GM18502 (cell line): ENCODE measurements at regions not wholly inside any gene's neighbourhood (a gene's known extent, or its start where the extent isn't known, plus 50 kb on each side); places are given as distances from the start of the nearest gene placed in this dataset.

Experiments
- ATAC-seq: cut with Tn5 transposase; IDR thresholded peaks from one replicate; pipeline ENCODE4 v1.9.1; 2021; ENCODE audit warnings: mild to moderate bottlenecking; ENCODE audit not compliant: unreplicated experiment, poor library complexity

DNA sequence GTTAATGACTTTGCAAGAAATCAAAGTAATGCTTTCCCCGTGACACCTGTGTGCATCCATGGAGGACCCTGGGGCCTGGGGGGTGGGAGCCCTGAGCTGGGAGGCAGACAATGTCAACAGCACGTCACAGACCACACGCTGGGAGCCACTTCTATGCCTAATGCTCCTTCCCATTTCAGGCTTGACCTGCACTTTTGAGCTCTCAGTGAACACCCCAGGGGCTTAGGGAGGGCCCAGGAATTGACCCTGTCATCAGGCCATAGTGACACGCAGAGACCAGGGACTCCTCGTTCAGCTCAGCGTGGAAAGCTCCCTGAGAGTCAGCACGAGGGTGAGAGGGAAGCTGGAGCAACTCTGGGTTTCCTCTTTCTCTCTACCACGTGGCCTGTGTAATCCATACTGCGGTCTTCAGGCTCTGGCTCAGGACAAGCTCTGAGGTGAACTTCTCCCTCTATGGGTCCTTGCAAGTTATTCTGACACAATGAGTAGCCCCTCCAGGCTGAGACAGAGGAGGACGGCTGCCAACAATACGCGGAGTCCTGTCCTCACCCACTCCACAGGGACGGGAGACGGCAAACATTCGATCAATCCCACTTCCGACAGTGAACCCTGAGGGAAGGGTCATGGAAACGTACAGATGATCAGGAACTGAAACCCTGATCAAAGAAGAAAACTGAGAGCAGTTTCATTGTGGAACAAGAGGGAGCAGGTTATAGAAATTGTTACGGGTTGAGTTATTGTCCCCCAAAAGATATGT lies 130.8 kb upstream of the IRX4 start:
- ATAC-seq = no peak

DNA sequence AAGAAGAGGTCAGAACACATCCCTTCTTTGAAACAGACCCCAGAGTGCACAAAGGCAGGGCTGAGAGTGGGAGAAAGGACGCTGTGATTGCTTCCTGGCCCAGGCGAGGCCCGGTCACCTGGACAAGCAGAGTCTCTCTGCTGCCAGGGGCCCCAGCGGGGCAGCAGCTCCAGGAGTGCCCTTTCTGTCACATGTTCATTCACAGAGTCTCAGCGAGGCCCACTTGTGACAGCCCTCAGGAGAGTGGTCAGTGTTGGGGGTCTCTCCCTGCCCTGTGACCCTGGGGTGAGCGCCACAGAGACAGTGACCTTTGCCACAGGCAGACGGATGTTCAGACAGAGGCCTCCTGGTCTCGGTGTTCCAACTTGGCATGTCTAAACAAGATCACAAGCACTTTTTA lies 130.2 kb upstream of the IRX4 start:
- no peak for ATAC-seq

DNA sequence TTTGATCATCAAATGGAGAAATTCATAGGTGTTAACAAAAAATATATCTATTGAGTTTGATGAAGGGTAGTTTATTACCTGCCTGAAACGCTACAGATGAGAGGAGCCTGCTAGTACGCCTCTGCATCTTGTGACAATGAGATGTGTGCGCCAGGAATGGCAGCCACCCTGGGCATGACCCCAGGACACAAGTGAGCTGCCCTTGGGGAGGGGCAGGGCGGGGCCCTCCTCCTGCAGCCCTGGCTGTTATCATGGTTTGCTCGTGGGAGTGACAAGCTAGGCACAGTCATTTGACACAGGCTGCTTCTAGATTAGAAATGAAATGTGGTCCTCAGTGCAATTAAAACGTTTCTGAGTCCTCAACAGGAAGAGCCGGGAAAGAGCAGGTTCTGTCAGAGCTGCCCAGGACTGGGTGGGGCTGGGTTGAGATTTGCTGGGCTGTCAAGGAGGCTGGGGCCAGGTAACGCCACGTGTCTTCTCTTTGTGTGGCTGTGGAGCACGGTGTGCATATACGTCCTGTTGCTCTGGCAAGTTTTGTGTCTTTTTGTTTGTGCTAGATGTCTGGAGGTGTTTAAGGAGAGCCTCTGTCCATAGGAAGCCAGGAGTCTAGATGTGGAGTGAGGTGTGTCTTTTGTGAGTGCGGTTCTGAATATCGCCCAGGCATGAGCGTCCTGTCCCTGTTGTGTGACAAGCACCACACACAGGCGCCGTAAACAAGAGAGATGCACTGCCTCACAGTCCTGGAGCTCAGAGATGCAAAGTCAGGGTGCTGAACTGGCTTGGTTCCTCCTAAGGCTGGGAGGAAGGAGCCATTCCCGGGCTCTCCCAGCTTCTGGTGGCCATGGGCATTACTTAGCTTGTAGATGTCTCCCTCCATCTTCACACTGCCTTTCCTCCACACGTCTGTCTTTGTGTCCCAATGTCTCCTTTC lies 129.0 kb upstream of the IRX4 start:
- ATAC-seq = no peak

DNA sequence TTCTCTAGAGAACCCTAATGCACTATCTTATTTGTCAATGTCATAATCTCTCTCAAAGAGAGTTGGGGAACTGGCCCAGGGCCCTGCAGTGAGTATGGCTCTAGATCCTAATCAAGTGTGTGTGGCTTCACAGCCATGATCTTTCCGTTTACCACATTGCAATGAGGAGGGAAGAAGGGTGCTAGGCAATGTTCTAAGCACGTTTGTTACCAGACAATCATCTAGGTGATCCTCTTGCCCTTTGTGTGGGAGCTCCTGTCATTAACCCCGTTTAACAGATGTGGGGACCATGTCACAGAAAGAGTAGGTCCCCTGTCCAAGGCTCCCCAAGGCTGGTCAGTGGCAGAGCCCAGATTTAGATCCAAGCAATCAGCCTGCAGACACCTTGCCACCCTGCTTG lies 128.2 kb upstream of the IRX4 start:
- no peak for ATAC-seq

DNA sequence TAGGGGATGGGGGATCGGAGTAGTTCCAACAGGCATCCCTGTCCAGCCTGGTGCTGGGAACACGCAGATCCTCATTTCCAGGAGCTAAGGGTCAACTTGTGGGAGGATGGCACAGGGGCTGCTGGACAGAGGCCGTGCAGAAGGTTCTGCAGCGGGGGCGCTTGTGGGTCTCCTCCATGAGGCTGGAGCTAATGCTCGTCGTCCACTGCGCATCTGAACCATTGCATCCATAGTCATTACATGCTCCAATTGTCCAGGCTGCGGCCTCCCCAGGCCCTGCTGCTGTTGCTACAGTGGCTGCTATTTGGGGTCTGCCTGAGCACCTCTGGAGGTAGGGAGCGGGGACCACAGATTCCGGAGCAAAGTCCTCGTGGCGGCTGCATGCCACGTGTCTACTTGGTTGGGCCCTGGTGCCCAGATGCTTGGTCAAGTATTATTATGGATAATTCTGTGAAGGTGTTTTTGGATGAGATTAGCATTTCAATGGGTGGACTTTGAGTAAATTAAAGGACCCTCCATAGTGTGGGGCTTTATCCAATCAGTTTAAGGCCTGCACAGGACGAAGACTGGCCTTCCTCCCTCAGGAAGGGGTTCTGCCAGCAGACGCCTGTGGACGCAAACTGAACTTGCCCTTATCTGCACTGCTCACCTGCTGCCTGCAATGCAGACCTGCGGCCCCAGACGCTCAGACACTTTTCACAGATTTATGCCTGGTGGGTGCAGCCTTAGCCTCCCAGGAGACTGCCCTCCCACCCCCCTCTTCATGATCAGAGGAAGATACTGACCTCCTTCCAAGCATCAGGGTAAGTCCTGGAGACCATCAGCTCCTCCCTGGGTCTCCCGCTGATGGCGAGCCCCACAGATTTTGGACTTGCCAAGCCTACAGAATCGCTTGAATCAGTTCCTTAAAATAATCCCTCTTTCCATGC lies 127.5 kb upstream of the IRX4 start:
- ATAC-seq = no peak

DNA sequence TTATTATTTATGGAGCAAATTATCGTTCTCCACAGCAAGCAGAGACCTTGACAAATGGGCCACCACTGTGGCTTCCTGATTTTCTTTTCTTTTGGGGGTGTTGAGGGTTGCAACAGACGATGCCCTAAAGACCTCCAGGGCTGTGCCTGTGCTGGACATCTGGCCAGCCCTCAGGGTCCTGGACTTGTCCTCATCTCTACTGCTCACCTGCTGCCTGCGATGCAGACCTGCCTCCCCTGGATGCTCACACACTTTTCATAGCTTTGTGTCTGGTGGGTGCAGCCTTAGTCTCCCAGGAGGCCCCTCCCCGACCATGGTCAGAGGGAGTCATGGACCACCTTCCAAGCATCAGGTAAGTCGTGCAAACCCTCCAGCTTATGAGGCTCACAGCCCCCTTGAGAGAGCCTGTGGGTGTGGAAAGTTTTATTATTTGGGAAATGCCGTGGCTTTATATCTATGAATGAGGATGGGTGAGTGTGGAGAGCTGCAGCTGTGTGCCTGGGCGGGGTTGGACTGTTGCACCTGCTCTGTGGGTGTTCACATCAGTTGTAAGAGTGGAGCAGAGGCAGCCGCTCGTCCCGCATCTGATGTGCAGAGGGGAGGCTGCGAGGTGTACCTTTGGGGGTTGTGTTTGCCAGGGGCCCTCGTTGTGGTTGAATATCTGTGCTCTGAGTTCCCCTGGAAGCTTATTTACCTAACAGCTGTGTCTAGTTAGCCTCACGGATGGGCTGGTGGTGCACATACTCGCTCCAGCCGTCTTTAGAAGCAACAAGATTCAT lies 126.3 kb upstream of the IRX4 start:
- no peak for ATAC-seq

DNA sequence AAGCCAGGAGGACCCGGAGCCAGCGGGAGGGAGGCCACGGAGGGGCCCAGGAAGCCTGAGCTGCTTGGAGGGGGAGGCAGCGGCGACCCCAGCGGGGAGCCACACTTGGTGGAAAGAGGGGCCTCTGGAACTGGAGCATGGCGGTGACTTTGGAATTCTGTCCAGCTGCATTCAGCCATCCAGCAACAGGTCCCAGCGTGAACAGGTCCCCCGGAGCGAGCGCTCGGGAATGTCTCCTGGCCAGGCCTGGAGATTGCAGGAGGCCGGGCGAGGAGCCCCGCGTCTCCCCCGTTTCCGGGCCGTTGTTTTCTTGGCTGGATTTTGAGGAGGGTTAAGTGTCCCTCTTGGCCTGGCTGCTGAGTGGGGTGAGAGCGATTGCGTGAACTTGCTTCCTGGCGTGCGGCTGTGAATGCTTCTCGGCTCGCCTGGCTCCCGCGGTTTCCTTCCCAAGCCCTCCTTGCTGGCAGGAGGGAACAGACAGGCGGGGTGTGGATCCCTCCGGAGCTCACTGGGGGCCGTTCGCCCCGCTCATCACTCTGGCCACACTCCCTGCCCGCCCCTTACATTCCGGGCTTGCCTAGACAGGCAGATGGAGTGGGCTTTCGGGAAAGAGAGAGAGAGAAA lies 125.3 kb upstream of the IRX4 start:
- no peak for ATAC-seq

DNA sequence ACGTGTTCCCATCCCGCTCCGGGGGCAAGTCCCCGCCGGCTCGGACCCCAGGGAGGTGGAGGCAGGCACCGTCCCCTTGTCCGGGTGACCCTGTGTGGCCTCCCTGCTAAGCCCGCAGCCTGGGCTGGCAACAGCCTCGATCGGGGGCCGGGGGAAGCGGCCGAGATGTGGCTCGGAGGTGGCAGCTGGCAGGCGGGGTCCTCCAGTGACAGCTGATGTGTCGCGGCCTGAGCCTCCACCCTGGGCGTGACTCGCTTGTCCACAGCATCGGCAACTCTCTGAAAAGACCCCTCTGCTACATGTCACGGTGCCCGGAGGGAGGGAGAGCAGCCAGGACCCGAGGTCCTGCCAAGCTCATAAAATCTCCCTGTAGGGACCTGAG lies 124.8 kb upstream of the IRX4 start:
- no peak for ATAC-seq

DNA sequence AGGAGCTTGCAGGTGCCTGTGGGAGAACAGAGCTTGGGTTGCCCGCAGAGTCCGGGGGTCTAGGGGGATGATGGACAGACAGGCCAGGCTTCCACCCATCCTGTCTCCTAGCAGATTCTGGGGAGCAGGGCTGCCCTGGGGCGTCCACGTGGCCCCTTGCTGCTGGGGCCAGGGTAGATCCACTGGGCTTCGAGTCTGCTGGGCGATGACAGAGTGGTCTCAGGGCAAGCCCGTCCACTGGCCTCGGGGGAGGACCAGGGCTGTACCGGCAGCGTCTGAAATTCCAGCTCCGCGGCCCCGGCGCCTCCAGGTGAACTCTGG lies 124.2 kb upstream of the IRX4 start:
- no peak for ATAC-seq

DNA sequence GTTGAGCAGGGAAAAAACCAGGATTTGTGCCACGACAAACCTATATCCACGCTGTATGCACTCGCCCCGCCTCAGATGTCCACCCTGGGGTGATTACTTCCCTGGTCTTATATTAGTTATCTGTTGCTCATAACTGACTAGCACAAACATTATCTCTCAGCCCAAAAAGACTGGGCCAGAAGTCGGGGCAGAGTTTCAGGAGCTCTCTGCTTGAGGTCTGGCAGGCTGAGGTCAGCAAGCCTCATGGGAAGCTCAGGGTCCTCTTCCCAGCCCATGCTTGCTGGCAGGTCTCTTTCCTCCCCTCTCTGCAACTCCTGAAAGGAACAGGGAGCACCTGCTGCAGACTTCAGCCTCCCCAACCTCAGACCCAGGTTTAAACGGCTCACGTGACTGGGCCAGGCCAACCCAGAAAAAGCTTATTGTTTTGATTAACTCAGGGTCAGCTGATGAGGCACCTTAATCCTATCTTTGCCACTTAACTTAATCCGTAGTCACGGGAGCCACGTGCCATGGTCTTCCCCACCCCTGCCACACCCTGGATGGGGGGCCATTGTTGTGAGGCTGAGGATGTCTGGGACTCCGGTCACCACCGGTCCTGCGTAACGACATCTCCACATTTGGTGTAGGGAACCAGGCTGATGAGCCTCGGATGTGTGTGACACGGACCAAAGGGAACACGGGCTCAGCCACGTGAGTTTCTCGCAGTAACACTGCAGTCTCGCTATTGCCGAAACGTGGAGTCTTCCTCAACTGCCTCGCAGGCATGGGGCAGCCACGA lies 123.7 kb upstream of the IRX4 start:
- no peak for ATAC-seq

DNA sequence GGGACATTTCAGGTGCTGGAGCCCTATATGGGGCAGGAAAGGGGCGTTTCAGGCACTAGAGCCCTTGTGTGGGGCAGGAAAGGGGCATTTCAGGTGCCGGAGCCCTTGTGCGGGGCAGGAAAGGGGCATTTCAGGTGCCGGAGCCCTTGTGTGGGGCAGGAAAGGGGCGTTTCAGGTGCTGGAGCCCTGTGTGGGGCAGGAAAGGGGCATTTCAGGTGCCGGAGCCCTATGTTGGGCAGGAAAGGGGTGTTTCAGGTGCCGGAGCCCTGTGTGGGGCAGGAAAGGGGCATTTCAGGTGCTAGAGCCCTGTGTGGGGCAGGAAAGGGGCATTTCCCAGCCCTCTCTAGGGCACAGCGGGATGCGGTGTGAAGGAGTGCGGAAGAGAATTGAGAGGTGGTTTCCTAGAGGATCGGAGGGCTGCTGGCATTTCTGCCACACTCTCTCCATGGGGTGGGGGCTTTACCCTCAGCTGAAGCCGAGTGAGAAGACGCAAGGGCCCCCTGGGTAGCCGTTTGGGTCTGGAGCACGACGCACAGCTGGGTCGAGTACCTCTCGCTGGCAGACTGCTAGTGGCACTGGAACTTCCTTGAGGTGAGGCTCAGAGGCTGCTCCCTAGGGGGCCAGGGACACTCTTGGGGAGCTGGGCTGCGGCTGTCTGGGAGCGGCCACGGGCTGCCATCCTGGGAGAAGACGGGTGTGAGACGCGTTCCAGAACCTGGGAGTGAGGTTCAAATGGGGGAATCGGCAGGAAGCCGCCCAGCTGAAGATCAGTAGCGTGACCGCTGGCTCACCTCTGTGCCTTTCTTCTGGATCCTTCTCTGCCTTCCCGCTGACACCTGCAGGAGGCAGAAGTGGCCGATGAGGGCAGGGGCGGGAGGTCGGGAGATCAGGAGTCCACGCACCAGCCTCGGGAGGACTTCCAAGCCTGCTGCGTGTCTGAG lies 122.6 kb upstream of the IRX4 start:
- no peak for ATAC-seq

DNA sequence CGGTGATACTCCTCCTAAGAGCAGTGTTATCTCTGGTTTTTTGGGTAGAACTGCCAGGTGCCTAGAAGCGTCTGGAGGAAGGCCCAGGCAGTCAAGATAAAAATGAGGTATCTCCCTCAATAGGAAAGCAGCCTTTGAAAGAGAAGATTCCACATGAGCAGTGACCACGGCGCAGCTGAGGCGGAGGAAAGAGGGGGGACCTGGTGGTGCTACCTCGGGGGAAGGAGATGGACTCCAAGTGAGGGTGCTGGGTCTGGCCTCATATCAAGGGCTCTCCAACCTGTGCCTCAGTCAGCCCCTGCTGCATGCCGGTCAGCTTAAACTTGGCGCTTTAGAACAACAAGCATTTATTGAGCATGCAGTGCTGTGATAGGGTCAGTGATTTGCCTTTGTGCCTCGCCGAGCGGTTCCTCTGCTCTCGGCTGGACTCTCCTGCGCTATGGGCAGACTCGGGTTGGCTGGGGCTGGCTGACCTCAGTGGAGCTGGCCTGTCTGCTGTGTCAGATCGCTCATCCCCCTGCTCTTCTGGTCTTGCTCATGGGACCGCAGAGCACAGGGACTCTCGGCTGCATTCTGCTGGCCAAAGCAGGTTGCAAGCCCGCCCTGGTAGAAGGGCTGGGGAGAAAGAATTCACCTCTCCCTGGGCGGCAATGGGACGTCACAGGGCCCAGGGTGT lies 121.1 kb upstream of the IRX4 start:
- no peak for ATAC-seq

DNA sequence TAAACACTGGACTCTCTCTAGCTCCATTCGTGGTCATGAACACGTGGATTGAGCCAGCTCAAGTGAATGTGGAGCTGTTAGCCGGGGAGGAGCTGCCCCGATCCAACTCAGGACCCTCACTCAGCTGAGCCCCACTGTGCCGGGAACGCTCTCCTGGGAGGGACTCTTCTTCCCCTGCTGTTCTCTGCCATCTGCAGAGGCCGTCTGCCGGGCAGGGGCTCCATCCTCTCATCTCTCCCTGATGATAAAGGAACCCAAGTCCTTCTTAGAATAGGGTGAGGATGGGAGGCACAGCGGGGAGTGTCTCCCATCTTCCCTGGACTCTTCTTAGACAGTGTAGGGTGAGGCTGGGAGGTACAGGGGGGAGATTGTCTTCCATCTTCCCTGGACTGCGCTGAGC lies 120.5 kb upstream of the IRX4 start:
- no peak for ATAC-seq

DNA sequence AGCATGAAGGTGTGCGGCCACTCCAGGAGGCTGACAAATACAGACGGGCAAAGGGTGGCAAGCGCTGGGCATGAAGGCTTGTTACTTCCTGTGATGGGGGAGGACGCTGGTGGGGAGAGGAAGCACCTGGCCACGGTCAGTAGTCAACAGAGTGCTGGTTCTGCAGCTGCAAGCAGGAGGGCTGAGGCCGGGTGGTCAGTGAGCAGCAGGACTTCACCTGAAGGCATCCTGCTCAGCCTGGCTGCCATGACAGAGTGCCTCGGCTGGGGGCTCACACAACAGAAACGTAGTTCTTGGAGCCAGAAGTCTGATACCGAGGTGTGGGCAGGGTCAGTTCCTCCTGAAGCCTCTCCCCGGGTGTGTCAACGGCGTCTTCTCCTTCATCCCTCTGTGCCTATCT lies 118.6 kb upstream of the IRX4 start:
- ATAC-seq = no peak

DNA sequence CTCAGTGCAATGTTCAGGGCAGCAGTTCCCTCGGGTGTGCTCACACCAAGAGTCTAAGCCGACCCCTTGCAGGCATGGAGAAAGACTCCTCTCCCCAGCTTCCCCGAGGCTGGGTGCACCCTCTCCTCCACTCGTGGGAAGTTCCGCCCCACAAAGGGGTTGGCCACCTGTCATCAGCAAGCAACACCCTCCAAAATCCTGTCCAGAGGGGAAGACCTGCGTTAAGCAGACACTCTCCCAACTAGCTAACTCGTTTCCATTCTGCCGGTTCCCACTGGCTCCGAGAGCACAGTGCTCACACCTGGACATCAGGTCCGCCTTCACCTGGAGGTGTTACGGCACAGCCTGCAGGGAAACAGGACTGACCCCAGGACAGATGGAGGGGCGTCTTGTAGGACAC lies 117.9 kb upstream of the IRX4 start:
- no peak for ATAC-seq

DNA sequence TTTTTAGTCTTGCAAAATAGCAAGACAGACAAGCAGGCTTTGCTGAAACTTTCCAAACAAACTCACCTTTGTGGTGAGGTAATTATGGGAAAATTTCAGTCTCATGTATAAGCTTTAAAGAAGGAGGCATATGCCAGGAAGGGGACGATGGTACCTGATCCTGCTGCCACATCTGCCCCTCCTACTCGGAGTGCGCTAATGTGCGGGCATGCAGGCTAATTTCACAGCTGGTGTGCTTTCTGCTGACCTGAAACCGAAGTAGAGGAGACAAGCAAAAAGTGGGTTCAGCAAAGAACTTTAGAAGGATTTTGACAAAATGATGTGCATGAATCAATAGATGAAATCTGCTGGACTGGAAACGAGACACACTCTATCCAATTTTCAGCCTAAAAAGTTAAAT lies 117.1 kb upstream of the IRX4 start:
- ATAC-seq = no peak

DNA sequence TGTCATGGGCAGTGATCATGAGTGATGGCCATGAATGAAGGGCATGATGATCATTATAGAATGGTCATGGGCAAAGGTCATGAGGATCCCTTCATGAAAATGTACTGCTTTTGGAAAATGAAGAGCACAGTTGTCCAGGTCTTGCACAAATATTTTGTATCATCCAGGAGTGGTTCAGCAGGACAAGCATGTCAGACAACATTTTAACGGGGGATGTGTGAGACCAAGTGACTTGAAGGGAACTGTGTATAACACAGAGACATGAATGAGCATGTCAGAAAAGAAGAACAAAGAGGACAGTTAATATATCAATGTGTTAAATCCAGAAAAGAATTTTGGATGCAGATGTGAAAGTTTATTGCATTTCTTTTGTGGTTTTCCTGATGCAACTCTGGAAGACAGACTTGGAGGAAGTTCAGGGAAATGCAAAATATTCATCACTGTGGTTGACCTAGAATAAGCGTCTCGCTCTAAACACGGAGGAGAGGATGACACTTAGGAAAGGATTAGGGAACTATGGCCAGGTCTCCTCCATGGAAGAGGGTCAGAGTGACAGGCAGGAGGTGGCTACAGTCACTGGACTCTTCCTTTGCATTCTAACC lies 116.1 kb upstream of the IRX4 start:
- no peak for ATAC-seq
